K562 (cell line): ENCODE measurements at regions not wholly inside any gene's neighbourhood (a gene's known extent, or its start where the extent isn't known, plus 50 kb on each side); places are given as distances from the start of the nearest gene placed in this dataset.

Experiments
- ATAC-seq: fragments of 200-7000 bp; cut with Tn5 transposase; 3 replicates; pipeline ENCODE4 v1.9.1; 2020; ENCODE audit warnings: moderate library complexity
- BruUV-seq: library from RNA; stranded (reverse); fragments of 400-500 nt; replicated peaks from 2 replicates; lab custom pipeline; 2021; lab: Mats Ljungman, UMichigan
- CTCF ChIA-PET: fragments of 300-600 bp; formaldehyde crosslinking; extraction: SDS; loops from one replicate; lab custom pipeline; 2021; ENCODE audit warnings: low intra/inter-chr PET ratio; lab: Yijun Ruan, JAX
- POLR2A ChIA-PET: fragments of 300-600, 350-650 bp; sonication (Branson Sonifier 250); formaldehyde crosslinking; extraction: SDS; loops from one replicate; lab custom pipeline; 2021; ENCODE audit warnings: antibody characterized with exemption, inconsistent platforms; lab: Yijun Ruan, JAX
- DNase-seq, 4 experiments: peaks; one replicate each; pipeline versions ENCODE4 v3.0.0 to v3.0.0-alpha.2; 2011 to 2018; ENCODE audit warnings: low spot score in 3 of 4, mixed read lengths in 3 of 4; ENCODE audit errors: extremely low read depth in 1 of 4
- FAIRE-seq: peaks from 2 replicates; lab custom pipeline; 2011; peaks lifted over from hg19 to GRCh38; lab: Jason Lieb, UNC
- H2AFZ ChIP-seq: 2 replicates; pipeline ENCODE4 v1.6.0; 2011; ENCODE audit warnings: low read depth, low read length, control low read depth, inconsistent platforms
- H3K27ac ChIP-seq: fragments of 200-600 bp; 3 replicates; pipeline ENCODE4 v1.8.0; 2011; ENCODE audit warnings: low read depth, mild to moderate bottlenecking, control low read depth, inconsistent platforms, low read length, moderate library complexity, mixed read lengths; ENCODE audit errors: extremely low read depth
- H3K27me3 ChIP-seq, 2 experiments: fragments of 300-600 bp in 1 of 2; 2 replicates in 1 of 2; 3 replicates in 1 of 2; pipeline versions ENCODE4 v1.6.0 to v1.8.0; 2011; ENCODE audit warnings: inconsistent platforms in 2 of 2, low read length in 2 of 2, mild to moderate bottlenecking in 1 of 2, mixed read lengths in 1 of 2, moderate library complexity in 1 of 2; ENCODE audit not compliant: control insufficient read depth in 2 of 2, insufficient read depth in 2 of 2
- H3K36me3 ChIP-seq: fragments of 300-600 bp; 3 replicates; pipeline ENCODE4 v1.8.0; 2011; ENCODE audit warnings: mild to moderate bottlenecking, low read length, inconsistent platforms; ENCODE audit not compliant: control insufficient read depth, insufficient read depth
- H3K4me1 ChIP-seq, 2 experiments: fragments of 200-600 bp in 1 of 2; replicated peaks in 1 of 2; 2 replicates in 1 of 2; 3 replicates in 1 of 2; pipeline versions ENCODE4 v1.5.1 to v1.8.0; 2011; ENCODE audit warnings: inconsistent platforms in 2 of 2, low read length in 2 of 2, mild to moderate bottlenecking in 1 of 2, mixed read lengths in 1 of 2, moderate library complexity in 1 of 2; ENCODE audit not compliant: control insufficient read depth in 2 of 2, insufficient read depth in 2 of 2
- H3K4me2 ChIP-seq: 2 replicates; pipeline ENCODE4 v1.6.1; 2011; ENCODE audit warnings: low read length, control low read depth, inconsistent platforms, mixed read lengths; ENCODE audit not compliant: insufficient read depth
- H3K4me3 ChIP-seq: fragments of 200-600 bp; sonication (generic), shearing (Covaris generic); 2 replicates; pipeline ENCODE4 v1.5.1; 2016; ENCODE audit warnings: control low read depth, inconsistent platforms
- H3K79me2 ChIP-seq: fragments of 200-600 bp; 3 replicates; pipeline ENCODE4 v1.8.0; 2011; ENCODE audit warnings: low read length, inconsistent platforms; ENCODE audit not compliant: control insufficient read depth, insufficient read depth
- H3K9ac ChIP-seq, 2 experiments: 2 replicates each; pipeline versions ENCODE4 v1.6.0 to v1.6.1; 2011; ENCODE audit warnings: low read depth in 2 of 2, low read length in 2 of 2, control low read depth in 1 of 2, inconsistent platforms in 1 of 2, mild to moderate bottlenecking in 1 of 2, mixed read lengths in 1 of 2; ENCODE audit not compliant: insufficient read depth in 1 of 2
- H3K9me1 ChIP-seq: one replicate; pipeline ENCODE4 v1.6.0; 2011; ENCODE audit warnings: inconsistent platforms, mild to moderate bottlenecking, low read length, moderate library complexity; ENCODE audit not compliant: control insufficient read depth, insufficient read depth
- H3K9me3 ChIP-seq: replicated peaks from 2 replicates; pipeline ENCODE4 v1.5.1; 2011; ENCODE audit warnings: low read depth, low read length, inconsistent platforms; ENCODE audit not compliant: control insufficient read depth, insufficient read depth
- H4K20me1 ChIP-seq: replicated peaks from 2 replicates; pipeline ENCODE4 v1.6.1; 2011; ENCODE audit warnings: low read length, inconsistent platforms, mixed read lengths; ENCODE audit not compliant: control insufficient read depth, insufficient read depth
- ELF1 ChIP-seq: fragments of 200-800 bp; sonication (Bioruptor generic); IDR thresholded peaks from 2 replicates; pipeline ENCODE4 v1.6.1; 2016; ENCODE audit warnings: missing genetic modification characterization, missing compliant biosample characterization
- KAT2B ChIP-seq: IDR thresholded peaks from one replicate; pipeline ENCODE4 v1.6.1; 2012; ENCODE audit warnings: low read depth, mild to moderate bottlenecking, control low read depth, inconsistent platforms, low read length, moderate library complexity
- ZNF586 ChIP-seq: fragments of 450-650 bp; formaldehyde crosslinking; conservative IDR thresholded peaks from 2 replicates; pipeline ENCODE4 v1.4.0; 2020; ENCODE audit warnings: mild to moderate bottlenecking, moderate library complexity
- ZNF639 ChIP-seq, 2 experiments: fragments of 200-800 bp in 1 of 2; sonication (Bioruptor generic) in 1 of 2; sonication (generic) in 1 of 2; formaldehyde crosslinking in 1 of 2; IDR thresholded peaks in 1 of 2; conservative IDR thresholded peaks in 1 of 2; 2 replicates each; pipeline versions ENCODE4 v1.5.0 to v1.6.1; 2016 to 2020; ENCODE audit warnings: missing compliant biosample characterization in 1 of 2, missing genetic modification characterization in 1 of 2, missing genetic modification reagents in 1 of 2
- WGBS: fragments of 100-300 bp; shearing (Covaris generic); methylation state at CpG from one replicate; pipeline ENCODE4 v1.1.6; 2016; ENCODE audit warnings: low coverage, mixed read lengths; ENCODE audit not compliant: insufficient coverage; ENCODE audit errors: missing lambda C conversion rate; 5-methylcytosine and 5-hydroxymethylcytosine counted together
- in situ Hi-C: fragments of 300-500 bp; cut with MboI; formaldehyde crosslinking; loops from 4 replicates; pipeline ENCODE4 v1.15.0; 2018; ENCODE audit warnings: inconsistent platforms, mixed read lengths
- intact Hi-C: fragments of 100-400 bp; cut with micrococcal nuclease; formaldehyde crosslinking; loops from 2 replicates; pipeline ENCODE4 v1.14.2; 2022
- TF ChIP-seq, protein P1 (sequence below): IDR thresholded peaks from 3 replicates; pipeline ENCODE4 v1.6.1; 2011; ENCODE audit warnings: borderline replicate concordance, mild to moderate bottlenecking, moderate library complexity; ENCODE audit not compliant: insufficient read length; ENCODE audit errors: extremely low read depth

GRCh38 chr6:21504790-21505189 lies 88.8 kb upstream of the SOX4 start:
- FAIRE-seq: no peak

More at GRCh38 chr6:21504790-21505189, 88.8 kb upstream of the SOX4 start:
- H3K79me2 ChIP-seq: no peaks in the 10 kb centered on the region
- no peaks in the 10 kb centered on the region for H3K9me3 ChIP-seq
- H4K20me1 ChIP-seq: no peaks in the 10 kb centered on the region
- H3K27me3 ChIP-seq: 0 out of 5 replicates have a peak, but pooled peaks cover 0 to 9% of the 10 kb centered on the region in 2 experiments
- WGBS: 2% methylated on average over 6 of the region's 6 CpGs
- H3K4me3 ChIP-seq: no peak overlapping the region
- H3K9ac ChIP-seq: no peak overlapping the region
- in situ Hi-C loops: no loop called here
- ChIA-PET CTCF (no interaction called here), POLR2A (no interaction called here)
- no peaks in the 10 kb centered on the region for H3K36me3 ChIP-seq
- H3K4me2 ChIP-seq: no peak overlapping the region
- intact Hi-C loops: no loop called here
- no peak for ATAC-seq
- H3K9me1 ChIP-seq: no peaks in the 10 kb centered on the region
- TF ChIP-seq KAT2B (no peak), ZNF639 (CRISPR knock-in tag; conservative IDR thresholded peaks at IDR 0.05 in 1 of 2, IDR thresholded peaks at IDR 0.05 in 1 of 2) (no peak), ELF1 (tag) (no peak), ZNF586 (CRISPR knock-in tag) (no peak)
- TF ChIP-seq, protein P1, sequence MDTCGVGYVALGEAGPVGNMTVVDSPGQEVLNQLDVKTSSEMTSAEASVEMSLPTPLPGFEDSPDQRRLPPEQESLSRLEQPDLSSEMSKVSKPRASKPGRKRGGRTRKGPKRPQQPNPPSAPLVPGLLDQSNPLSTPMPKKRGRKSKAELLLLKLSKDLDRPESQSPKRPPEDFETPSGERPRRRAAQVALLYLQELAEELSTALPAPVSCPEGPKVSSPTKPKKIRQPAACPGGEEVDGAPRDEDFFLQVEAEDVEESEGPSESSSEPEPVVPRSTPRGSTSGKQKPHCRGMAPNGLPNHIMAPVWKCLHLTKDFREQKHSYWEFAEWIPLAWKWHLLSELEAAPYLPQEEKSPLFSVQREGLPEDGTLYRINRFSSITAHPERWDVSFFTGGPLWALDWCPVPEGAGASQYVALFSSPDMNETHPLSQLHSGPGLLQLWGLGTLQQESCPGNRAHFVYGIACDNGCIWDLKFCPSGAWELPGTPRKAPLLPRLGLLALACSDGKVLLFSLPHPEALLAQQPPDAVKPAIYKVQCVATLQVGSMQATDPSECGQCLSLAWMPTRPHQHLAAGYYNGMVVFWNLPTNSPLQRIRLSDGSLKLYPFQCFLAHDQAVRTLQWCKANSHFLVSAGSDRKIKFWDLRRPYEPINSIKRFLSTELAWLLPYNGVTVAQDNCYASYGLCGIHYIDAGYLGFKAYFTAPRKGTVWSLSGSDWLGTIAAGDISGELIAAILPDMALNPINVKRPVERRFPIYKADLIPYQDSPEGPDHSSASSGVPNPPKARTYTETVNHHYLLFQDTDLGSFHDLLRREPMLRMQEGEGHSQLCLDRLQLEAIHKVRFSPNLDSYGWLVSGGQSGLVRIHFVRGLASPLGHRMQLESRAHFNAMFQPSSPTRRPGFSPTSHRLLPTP: no peak
- TF ChIP-seq, all 486 proteins: peak for 0
- no TSS peak for BruUV-seq
- Histone ChIP-seq H2AFZ (no peak overlapping the region), H3K4me1 (no peaks in the 10 kb centered on the region), H3K27ac (no peak overlapping the region)
- DNase-seq: no peak
